Dermis blood vessel endothelial cell (primary cell): ENCODE measurements at regions not wholly inside any gene's neighbourhood (a gene's known extent, or its start where the extent isn't known, plus 50 kb on each side); places are given as distances from the start of the nearest gene placed in this dataset.

Source experiments
- DNase-seq: peaks from one replicate; pipeline ENCODE4 v3.0.0; 2010

DNA sequence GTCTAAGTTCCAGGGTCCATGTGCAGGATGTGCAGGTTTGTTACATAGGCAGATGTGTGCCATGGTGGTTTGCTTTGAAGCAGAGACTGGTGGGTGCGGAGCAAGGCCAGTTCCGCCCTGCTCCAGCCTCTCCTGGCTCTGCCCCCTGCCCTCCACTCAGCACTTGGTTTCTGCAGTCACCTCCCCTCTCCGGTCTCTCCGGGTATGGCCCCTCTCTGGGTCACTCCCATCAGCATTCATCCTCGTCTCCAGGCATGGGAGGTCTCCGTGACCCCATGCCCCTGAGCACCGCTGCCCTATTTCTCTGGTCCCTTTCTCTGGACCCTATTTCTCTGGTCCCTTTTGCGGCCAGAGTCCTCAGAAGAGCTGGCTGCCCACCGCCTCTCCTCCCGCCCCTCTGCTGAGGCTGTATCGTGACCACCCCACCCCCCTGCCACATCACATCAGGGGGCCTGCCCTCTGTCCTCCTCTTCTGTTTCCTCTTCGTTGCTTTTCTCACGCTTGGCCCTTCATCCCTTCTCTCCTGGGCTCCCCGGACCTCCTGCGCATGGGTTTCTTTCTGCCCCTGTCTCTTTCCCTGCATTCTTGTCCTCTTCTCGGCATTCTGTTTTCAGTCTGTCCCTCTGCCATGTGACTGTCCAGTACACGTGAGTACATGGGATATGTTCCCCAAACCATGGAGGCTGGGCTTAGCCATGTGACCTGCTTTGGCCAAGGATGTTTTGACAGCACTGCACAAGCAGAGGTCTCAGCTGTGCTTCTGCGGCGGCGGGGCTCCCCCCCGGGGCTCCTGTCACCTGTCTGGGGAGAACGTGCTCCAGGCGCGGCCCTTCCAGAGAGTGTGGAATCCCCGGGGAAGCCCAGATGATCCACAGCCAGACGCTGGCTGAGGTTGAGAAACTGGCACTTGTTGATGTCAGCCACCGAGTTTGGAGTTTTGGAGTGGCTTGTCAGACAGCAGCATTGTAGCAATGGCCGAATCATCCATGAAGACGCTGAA, 54.4 kb upstream of the C1orf174 start:
- DNase-seq = no peak

DNA sequence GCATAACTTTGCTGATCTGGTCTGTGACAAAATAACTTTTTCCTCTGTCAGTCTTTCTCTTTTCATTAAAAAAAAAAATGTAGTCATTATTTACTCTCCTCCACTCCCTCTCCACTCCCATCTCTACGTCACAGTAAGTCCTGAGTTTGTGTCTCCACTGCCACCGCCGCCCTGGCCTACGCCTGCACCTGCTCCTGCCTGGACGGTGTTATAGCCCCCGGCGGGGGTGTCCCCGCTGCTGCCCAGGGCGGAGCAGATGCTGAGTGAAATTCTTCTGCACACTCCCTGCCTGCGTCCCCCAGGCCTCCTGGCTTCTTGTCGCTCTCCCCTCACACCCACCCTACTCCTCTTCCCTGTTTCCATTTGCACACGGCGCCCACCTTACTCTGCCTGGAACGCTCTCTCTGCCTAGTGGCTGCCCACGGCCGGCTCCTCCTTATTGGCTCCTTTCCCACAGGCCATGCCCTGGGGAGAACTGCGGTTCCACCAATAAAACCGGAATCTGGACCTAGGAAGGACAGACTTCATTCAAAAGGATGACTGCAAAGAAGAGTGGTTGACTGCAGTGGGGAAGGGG, 55.2 kb upstream of the C1orf174 start:
- DNase-seq = no peak

DNA sequence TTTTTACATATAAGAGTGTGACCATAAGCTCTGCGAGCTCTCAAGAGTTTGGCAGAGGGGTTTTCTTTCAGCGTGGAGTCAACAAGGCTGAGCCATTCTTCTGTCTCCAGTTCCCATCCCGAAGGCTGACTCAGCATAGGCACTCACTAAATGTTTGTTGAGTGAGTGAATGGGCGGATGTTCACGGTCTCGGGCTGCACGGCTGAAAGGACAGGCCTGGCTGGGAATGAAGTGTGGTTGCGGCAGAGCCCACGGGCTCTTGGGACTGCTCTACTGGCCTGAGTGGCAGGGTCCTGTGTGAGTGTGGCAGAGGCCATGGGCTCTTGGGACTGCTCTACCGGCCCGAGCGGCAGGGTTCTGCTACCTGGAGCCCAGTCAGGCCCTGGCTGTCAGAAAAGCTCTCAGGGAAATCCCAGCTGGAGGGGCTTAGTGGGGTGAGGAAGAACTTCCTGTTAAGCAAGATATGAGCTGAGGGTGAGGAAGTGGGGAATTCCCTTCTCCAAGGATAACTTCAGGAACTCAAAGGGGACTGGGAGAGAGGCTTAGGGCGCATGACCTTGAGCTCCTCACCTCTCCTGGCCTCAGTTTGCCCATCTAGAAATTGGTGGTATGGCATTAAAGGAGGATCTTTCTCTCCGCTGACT, 56.6 kb upstream of the C1orf174 start:
- DNase-seq = no peak

DNA sequence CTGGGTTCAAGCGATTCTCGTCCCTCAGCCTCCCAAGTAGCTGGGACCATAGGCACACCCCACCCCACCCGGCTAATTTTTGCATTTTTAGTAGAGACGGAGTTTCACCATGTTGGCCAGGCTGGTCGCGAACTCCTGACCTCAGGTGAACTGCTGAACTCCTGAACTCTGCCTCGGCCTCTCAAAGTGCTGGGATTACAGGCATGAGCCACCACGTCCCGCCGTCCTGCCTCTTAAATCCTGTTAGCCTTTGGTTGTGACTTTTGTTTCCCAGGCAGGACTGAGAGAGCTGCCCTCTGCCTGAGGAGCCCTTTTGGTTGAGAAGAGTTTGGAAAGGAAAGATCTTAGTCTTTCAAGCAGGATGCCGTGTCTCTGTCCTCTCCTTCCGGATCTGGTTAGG, 59.3 kb upstream of the C1orf174 start:
- no peak for DNase-seq

DNA sequence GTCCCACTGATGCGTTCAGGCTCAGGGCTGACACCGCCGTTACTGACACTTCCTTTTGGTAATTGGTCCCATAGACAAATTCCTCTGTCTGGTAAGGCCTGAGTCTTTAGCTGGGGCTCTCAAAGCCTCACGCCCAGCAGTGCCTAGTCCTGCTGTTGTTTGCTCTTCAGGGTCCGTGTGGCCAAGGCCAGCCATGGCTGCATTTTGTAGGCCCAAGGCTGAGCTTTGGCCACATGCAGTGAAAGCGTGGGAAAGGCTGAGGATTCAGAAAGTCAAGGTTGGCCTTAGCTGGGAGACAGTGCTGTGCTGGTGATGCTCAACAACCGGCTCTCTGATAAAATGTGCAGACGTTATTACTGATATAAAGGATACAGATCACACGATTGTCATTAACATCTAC, 63.5 kb upstream of the C1orf174 start:
- DNase-seq = no peak

DNA sequence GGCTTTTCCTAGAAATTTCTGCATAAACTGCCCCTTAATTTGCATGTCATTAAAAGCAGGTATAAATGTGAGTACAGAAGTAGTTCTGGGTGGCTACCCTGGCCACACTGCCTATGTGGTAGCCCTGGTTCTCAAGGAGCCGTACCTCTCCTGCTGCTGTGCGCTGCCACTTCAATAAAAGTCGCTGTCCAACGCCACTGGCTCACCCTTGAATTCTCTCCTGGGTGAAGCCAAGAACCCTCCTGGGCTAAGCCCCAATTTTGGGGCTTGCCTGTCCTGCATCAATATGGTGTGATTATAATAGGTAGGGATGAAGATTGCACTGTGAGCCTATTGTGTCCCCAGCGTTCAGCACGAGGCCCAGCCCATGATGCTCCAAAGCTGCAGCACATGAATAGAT, 65.6 kb upstream of the C1orf174 start:
- DNase-seq = no peak

DNA sequence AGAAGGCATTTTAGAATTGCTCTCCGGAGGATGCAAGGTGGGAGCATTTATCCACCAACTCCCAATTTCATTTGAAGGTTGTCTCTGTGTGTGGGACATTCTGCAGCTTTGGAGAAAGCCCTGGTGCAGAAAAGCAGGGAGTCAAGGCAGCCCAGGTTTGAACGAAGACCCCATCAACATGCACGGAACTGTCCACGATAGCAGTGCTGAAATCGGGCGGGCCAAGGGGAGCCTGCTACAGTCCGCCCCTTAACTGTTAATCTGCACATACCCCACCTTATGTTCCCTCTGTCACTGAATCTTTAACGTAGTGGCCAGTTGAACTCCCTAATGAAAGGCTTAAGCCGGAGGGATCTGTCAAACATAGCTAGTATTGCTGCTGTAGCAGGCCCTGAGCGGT, 68.8 kb upstream of the C1orf174 start:
- no peak for DNase-seq

DNA sequence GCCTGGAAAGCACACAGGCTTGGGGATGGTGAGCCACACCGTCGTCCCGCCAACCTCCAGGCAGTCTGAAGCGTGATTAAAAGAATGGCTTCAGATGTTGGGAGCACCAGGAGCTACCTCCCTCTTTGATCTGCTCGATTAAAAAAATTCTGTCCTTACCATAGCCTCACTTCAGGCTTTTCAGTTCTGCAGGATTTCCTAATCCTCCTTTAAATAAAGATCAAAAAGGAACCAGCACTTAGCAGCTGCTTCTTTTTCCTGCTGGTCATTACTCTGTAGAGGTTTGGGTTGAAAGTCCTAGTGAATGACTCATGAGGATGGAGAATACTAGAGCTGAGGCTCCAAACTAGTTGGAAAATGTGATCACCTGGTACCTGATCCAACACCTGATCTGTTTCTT, 71.9 kb upstream of the C1orf174 start:
- DNase-seq = no peak

DNA sequence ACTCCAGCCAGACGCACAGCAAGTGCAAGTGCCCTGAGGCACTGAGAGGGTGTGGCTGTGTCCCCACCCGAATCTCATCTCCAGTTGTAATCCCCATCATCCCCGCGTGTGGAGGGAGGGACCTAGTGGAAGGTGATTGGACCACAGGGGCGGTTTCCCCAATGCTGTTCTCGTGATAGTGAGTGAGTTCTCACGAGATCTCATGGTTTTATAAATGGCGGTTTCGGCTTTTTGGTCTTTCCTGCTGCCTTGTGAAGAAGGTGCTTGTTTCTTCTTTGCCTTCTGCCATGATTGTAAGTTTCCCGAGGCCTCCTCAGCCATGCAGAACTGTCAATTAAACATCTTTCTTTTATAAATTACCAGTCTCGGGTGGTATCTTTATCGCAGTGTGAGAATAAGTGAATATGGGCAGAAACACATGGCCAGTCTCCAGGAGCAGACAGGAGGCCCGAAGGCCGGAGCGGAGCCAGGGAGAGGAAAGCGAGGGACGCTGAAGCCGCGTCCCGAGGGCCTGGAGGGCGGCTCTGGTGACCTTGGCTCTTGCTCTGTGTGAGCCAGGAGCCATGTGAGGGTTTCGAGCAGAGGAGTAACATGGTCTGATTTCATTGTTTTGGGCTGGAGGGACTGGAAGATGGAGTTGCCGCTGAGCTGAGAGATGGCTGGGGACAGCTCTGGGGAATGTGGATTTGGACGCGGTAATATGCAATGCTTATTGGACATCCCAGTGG, 76.0 kb upstream of the C1orf174 start:
- DNase-seq = no peak

DNA sequence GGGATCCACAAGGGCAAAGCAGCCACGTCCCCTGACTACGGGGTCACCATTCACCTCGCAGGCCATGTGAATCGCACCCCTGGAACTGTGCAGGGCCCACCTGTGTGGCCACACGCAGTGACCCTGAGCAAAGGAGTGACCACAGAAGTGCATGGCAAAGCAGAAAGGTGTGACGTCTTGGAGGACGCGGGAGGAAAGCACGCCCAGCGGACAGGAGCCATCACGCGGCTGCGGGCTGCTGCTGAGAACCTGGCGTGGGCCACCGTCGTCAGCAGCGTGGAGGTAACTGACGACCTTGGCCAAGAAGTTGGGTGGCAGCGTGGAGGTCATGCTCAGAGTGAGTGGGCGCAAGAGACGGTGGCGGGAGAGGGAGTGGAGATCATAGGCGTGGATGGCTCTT, 76.7 kb upstream of the C1orf174 start:
- no peak for DNase-seq

DNA sequence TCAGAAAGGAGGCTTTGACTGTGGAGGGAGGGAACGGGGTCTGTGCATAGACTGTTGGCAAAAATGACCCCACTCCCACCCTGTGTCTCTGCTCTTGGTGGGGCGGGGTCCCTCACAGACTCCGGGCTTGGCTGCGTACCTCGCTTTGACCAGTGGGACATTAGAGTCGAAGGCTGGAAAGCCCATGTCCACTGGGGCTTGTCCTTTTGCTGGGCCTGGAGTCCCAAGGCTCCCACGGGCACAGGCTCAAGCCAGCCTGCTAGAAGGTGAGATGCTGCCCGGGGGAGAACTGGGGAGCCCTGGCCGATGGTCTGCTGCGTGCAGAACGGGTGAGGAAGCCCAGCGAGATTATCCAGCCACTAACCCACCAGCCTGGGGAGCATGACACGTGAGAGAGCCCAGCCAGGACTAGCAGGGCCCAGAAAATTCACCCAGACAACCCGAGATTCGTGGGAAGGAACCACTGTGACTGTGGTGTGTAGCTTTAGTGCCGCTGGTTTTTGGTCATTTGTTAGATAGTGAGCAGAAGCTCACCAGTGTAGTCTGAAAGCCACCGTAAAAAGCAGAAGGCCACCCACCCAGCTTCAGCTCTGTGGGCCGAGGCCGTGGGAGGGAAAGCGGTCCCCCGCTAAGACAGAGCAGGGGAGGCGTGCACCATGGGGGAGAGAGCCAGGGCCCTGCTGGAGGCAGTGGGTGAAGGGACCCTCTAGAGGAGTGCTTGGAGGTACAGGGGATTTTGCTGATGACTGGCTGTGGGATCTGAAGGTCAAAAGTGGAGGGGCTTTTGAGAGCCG, 78.3 kb upstream of the C1orf174 start:
- DNase-seq = no peak

DNA sequence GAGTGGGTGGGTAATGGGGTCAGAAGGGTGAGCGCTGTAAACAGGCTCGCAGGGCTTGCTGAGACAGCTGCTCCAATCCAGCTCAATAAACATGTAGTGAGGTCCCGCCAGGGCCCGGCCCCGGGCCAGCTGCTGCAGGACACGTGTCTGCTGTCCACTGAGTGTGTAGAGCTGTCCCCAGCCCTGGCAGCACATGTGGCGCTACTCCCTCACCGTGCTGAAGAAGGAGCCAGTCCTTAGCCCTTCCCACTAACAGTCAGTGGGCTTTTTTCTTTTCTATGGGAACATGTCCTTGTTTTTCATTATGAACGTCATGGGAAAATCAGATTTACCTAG, 78.9 kb upstream of the C1orf174 start:
- DNase-seq = no peak

DNA sequence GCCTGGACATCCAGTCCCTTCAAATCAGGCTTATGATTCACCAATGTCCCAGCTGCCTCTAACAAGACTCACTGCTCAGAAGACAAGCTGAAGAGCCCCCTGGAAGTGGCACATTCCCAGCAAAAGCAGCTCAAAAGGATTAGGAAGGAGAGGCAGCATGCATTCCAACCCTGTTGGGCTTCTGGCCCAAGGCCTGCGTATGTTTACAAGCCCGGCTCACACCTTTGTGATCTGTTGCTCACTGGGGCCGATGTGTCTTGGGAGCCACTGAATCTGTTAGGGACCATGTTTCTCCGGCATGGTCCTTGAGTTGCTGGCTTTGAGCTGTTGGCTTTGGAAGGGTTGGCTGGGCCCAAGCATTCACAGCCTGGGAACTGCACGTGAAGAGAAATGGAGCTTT, 81.2 kb upstream of the C1orf174 start:
- no peak for DNase-seq

DNA sequence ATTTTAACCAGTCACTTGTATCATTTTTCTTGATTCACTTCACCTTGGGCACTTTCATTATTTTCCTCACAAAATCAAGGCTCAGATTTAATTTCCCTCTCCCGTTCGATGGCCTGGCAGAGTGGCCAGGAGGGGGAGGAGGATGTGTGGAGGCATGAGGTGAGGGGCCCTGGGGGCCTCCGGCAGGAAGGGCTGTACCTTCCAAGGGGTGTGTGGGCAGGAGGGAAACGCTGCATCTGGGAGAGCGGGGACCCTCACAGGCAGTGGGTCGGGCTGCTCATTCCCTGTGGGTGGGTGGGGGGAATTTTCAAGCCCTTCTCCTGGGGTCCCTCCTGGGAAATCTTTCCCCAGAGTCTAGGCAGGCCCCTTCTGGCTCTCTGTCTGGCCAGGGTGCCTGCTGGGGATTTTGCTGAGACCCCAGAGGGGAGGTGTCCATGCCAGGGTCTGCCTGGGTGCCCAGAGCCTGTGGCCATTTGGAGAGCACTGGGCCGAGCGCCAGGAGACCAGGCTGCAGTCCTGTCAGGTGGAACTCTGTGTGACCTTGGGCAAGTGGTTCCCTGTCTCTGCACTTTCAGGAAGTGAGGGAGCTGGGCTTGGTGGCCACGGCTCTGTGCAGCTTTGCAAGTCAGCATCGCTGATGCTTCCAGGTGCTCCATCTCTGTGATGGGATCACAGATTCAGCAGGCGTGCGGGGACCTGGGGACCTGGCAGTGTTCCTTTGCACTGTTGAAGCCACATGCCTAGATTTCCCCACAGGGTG, 81.9 kb upstream of the C1orf174 start:
- DNase-seq = no peak

DNA sequence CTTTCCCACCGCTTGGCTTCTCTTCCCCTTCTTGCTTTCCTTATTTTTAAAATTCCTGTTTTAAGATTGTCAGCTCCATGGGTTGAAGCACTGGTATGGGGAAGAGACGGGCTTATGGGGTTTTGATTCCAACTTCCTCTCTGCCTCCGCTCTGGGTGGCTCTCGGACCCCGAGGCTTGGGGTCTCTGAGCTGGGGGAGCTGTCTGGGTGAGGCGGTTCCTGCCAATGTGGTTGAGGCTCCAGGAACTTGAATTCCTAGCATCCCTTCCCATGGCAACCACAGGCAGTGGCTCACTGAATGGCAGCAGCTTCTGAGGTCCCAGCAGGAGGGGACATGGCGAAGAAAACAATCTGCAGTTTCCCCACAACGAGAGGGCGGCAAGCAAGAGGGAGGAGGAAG, 83.1 kb upstream of the C1orf174 start:
- no peak for DNase-seq

DNA sequence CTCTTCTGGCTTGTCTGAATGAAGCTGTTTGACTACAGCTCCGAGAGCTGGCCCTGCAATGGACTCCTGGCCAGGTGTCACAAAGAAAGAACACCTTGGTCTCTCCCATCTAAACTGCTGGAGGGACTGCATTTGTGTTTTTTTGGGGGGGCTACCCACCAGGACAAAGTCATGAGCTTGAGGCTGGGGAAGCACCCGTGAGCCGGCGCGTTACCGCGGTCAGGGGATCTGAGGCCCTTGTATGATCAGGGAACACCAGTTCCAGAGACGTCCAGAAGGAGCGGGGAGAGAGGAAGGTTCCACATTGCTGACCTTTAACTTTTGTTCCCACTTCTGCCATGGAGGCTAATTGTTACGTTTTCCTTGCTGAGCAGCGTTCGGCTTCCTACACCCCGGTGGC, 84.5 kb upstream of the C1orf174 start:
- DNase-seq = no peak

DNA sequence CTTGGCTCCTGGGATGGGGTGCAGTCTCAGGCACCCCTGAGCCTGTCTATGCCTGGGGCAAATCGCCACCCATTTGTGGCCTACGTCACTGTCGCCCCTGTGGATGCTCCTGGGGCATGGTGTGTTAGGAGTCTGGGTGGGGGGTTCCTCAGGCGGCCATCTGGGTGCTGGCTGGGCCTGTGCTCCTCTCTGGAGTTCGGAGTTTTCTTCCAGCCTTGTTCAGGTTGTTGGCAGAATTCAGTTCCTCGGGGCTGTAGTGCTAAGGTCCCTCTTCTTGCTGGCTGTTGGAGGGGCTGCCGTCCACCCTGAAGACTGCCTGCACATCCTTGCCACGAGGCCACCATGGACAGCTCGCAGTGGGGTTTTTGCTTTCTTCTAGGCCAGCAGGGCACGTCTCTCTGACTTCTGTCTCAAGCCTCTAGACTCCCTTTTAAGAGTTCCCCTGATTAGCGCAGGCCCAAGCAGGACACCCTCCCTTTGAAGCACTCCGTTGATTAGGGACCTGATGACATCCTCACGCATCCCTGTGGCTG, 86.7 kb upstream of the C1orf174 start:
- DNase-seq = no peak

DNA sequence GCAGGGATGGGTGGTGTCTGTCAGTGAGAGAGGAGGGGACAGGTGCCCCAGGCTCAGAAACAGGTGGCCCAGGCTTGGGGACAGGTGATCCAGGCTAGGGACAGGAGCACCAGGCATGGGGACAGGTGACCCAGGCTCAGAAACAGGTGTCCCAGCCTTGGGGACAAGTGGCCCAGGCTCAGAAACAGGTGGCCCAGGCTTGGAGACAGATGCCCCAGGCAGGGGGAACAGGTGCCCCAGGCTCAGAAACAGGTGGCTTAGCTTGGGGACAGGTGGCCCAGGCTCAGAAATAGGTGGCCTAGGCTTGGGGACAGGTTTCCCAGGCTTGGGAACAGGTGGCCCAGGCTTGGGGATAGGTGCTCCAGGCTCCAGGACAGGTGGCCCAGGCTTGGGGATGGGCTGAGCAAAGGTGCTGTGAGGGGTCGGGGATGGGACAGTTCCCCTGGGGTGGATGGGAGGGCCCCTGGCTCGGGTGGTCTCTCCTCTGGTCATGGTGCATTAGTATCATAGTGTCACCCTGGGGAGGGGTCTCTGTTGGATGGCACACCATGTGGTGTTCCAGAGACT, 87.7 kb upstream of the C1orf174 start:
- DNase-seq = no peak

DNA sequence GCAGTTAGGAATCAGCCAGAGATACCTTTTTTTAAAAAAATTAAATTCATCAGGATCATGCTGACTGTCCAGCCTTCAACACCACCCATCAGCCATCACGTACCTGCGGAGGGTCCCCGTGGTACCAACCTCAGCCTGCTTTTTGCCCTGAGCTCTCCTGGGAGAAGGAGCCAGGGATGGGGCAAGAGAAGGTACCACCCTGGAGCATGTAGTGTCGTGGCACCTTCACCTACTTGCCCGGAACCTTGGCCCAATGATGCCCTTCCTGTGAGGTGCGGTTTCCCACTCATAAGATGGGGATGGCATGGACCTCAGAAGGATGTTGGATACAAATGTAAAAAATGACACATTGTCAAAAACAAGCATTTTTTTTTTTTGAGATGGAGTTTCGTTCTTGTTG, 88.4 kb upstream of the C1orf174 start:
- no peak for DNase-seq

DNA sequence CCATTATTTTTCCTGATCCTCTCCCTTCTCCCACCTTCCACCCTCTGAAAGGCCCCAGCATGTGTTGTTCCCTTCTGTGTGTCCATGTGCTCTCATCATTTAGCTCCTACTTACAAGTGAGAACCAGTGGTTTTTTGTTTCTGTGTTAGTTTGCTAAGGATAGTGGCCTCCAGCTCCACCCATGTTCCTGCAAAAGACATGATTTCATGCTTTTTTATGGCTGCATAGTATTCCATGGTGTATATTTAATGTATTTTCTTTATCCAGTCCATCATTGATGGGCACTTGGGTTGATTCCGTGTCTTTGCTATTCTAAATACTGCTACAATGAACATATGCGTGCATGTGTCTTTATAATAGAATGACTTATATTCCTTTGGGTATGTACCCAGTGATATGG, 89.4 kb upstream of the C1orf174 start:
- DNase-seq = no peak

DNA sequence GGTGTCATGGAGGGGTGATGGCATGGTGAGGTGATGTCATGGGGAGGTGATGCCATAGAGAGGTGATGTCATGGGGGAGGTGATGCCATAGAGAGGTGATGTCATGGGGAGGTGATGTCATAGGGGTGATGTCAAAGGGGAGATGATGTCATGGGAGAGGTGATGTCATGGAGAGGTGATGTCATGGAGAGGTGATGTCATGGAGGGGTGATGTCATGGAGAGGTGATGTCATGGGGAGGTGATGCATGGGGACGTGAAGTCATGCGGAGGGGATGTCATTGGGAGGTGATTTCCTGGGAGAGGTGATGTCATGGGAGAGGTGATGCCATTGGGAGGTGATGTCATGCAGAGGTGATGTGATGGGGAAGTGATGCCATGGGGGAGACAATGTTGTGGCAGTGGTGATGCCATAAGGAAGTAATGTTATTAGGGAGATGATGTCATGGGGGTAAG, 92.1 kb upstream of the C1orf174 start:
- DNase-seq = peak; percentile 4
